Activated effector memory CD4-positive, alpha-beta T cell treated with Interleukin-2 at 50 U/mL for 16 hours (primary cell): ENCODE measurements at regions not wholly inside any gene's neighbourhood (a gene's known extent, or its start where the extent isn't known, plus 50 kb on each side); places are given as distances from the start of the nearest gene placed in this dataset.
"Not testable (repeated sequence)": the region's sequence is repeated elsewhere in the genome, so short reads cannot be mapped to it uniquely, and the experiment has no call there.

Experiments used
- DNase-seq: peaks from one replicate; pipeline ENCODE4 v3.0.0-alpha.2; 2020

GRCh38 chr17:20633268-20634059 is 53.9 kb downstream of the CDRT15L2 start:
- not testable (repeated sequence) for DNase-seq

- DNase-seq: not testable (repeated sequence)
Observed at GRCh38 chr17:20640147-20640546, 60.6 kb downstream of the CDRT15L2 start.

GRCh38 chr17:20646661-20647272 is 67.2 kb downstream of the CDRT15L2 start:
- not testable (repeated sequence) for DNase-seq

GRCh38 chr17:20649097-20649767 is 69.7 kb downstream of the CDRT15L2 start:
- DNase-seq: not testable (repeated sequence)

- not testable (repeated sequence) for DNase-seq
Observed at GRCh38 chr17:20651022-20651421, 71.5 kb downstream of the CDRT15L2 start.

- not testable (repeated sequence) for DNase-seq
Observed at GRCh38 chr17:20651736-20652135, 72.2 kb downstream of the CDRT15L2 start.

- DNase-seq: not testable (repeated sequence)
Observed at GRCh38 chr17:20653391-20653790, 73.9 kb downstream of the CDRT15L2 start.

- DNase-seq: not testable (repeated sequence)
Observed at GRCh38 chr17:20654114-20654513, 74.6 kb downstream of the CDRT15L2 start.

- DNase-seq: not testable (repeated sequence)
Observed at GRCh38 chr17:20654575-20654974, 75.1 kb downstream of the CDRT15L2 start.

- DNase-seq: not testable (repeated sequence)
Observed at GRCh38 chr17:20665103-20665955, 85.8 kb downstream of the CDRT15L2 start.

- DNase-seq: not testable (repeated sequence)
Observed at GRCh38 chr17:20666689-20667088, 87.2 kb downstream of the CDRT15L2 start.

GRCh38 chr17:20667712-20668111 is 88.2 kb downstream of the CDRT15L2 start:
- not testable (repeated sequence) for DNase-seq

- not testable (repeated sequence) for DNase-seq
Observed at GRCh38 chr17:20668316-20668715, 88.8 kb downstream of the CDRT15L2 start.

GRCh38 chr17:20668868-20669267 is 89.3 kb downstream of the CDRT15L2 start:
- DNase-seq: not testable (repeated sequence)

GRCh38 chr17:20670506-20670905 is 91.0 kb downstream of the CDRT15L2 start:
- not testable (repeated sequence) for DNase-seq

- not testable (repeated sequence) for DNase-seq
Observed at GRCh38 chr17:20674374-20674773, 94.8 kb downstream of the CDRT15L2 start.

- DNase-seq: not testable (repeated sequence)
Observed at GRCh38 chr17:20675707-20676106, 96.2 kb downstream of the CDRT15L2 start.

- not testable (repeated sequence) for DNase-seq
Observed at GRCh38 chr17:20676656-20677055, 97.1 kb downstream of the CDRT15L2 start.

- not testable (repeated sequence) for DNase-seq
Observed at GRCh38 chr17:20677469-20677868, 97.9 kb downstream of the CDRT15L2 start.

- DNase-seq: not testable (repeated sequence)
Observed at GRCh38 chr17:20678424-20678823, 98.9 kb downstream of the CDRT15L2 start.

- DNase-seq: not testable (repeated sequence)
Observed at GRCh38 chr17:20681746-20682722, 102.5 kb downstream of the CDRT15L2 start.
